K562 (cell line): ENCODE measurements at regions not wholly inside any gene's neighbourhood (a gene's known extent, or its start where the extent isn't known, plus 50 kb on each side); places are given as distances from the start of the nearest gene placed in this dataset.

ENCODE experiments used
- CBFA2T2 ChIP-seq: fragments of 450-650 bp; conservative IDR thresholded peaks from 2 replicates; pipeline ENCODE4 v1.6.1; 2017; ENCODE audit warnings: mild to moderate bottlenecking
- CEBPB ChIP-seq: fragments of 450-650 bp; IDR thresholded peaks from 2 replicates; pipeline ENCODE4 v1.6.1; 2016; ENCODE audit warnings: missing genetic modification characterization, missing compliant biosample characterization
- GABPA ChIP-seq: fragments of 200-800 bp; sonication (Bioruptor generic); conservative IDR thresholded peaks from 2 replicates; pipeline ENCODE4 v1.6.1; 2016; ENCODE audit warnings: low read depth, missing genetic modification characterization, missing compliant biosample characterization
- IRF9 ChIP-seq: fragments of 450-650 bp; IDR thresholded peaks from 2 replicates; pipeline ENCODE4 v1.6.1; 2016; ENCODE audit warnings: missing biosample characterization, missing genetic modification characterization
- MXI1 ChIP-seq: IDR thresholded peaks from 2 replicates; pipeline ENCODE4 v1.6.1; 2011; ENCODE audit warnings: low read depth, mild to moderate bottlenecking, improper control_type of control experiment, low read length
- NCOA1 ChIP-seq: fragments of 450-650 bp; IDR thresholded peaks from 2 replicates; pipeline ENCODE4 v1.6.1; 2016; ENCODE audit warnings: low read depth
- PREB ChIP-seq: sonication (generic); formaldehyde crosslinking; IDR thresholded peaks from 2 replicates; pipeline ENCODE4 v1.8.1; 2023; ENCODE audit warnings: mild to moderate bottlenecking, missing genetic modification reagents
- TEAD4 ChIP-seq, 2 experiments: sonication (generic) in 1 of 2; formaldehyde crosslinking in 1 of 2; IDR thresholded peaks; 2 replicates each; pipeline versions ENCODE4 v1.6.1 to v1.8.0; 2012 to 2022; ENCODE audit warnings: borderline replicate concordance in 1 of 2, inconsistent platforms in 1 of 2, low read length in 1 of 2, mild to moderate bottlenecking in 1 of 2, missing genetic modification reagents in 1 of 2
- U2AF2 ChIP-seq: fragments of 200-400 bp; formaldehyde crosslinking; optimal IDR thresholded peaks from 2 replicates; pipeline ENCODE3; 2017; ENCODE audit warnings: low read depth, mild to moderate bottlenecking, low read length
- TF ChIP-seq, protein P1 (sequence below), 3 experiments: IDR thresholded peaks in 2 of 3; conservative IDR thresholded peaks in 1 of 3; 2 replicates each; pipeline ENCODE4 v1.5.1; 2011 to 2012; ENCODE audit warnings: low read length in 3 of 3, mild to moderate bottlenecking in 3 of 3, control low read depth in 2 of 3, improper control_type of control experiment in 1 of 3, inconsistent platforms in 1 of 3, low read depth in 1 of 3, mixed read lengths in 1 of 3, moderate library complexity in 1 of 3; ENCODE audit not compliant: insufficient read depth in 2 of 3
- TF ChIP-seq, protein P2 (sequence below): fragments of 250-450 bp; sonication (Bioruptor Pico); IDR thresholded peaks from 2 replicates; pipeline ENCODE4 v1.4.0; 2020; ENCODE audit warnings: mild to moderate bottlenecking
- TF ChIP-seq, protein P3 (sequence below): sonication (generic); formaldehyde crosslinking; IDR thresholded peaks from 2 replicates; pipeline ENCODE4 v1.5.0; 2020; ENCODE audit warnings: missing genetic modification reagents
- TF ChIP-seq, protein P4 (sequence below): IDR thresholded peaks from 2 replicates; pipeline ENCODE4 v1.6.1; 2016; ENCODE audit warnings: missing genetic modification characterization, missing compliant biosample characterization

GRCh38 chr3:29186982-29187725, 93.7 kb upstream of the RBMS3 start:
- TF ChIP-seq, protein P1, sequence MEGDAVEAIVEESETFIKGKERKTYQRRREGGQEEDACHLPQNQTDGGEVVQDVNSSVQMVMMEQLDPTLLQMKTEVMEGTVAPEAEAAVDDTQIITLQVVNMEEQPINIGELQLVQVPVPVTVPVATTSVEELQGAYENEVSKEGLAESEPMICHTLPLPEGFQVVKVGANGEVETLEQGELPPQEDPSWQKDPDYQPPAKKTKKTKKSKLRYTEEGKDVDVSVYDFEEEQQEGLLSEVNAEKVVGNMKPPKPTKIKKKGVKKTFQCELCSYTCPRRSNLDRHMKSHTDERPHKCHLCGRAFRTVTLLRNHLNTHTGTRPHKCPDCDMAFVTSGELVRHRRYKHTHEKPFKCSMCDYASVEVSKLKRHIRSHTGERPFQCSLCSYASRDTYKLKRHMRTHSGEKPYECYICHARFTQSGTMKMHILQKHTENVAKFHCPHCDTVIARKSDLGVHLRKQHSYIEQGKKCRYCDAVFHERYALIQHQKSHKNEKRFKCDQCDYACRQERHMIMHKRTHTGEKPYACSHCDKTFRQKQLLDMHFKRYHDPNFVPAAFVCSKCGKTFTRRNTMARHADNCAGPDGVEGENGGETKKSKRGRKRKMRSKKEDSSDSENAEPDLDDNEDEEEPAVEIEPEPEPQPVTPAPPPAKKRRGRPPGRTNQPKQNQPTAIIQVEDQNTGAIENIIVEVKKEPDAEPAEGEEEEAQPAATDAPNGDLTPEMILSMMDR (IDR thresholded peaks at IDR 0.05 in 2 of 3, conservative IDR thresholded peaks at IDR 0.05 in 1 of 3; ENCODE audit: insufficient read depth in 2 of 3, low read depth in 1 of 3, low read length in 3 of 3) = no peak
- TF ChIP-seq GABPA = no peak
- TF ChIP-seq CEBPB (tag) = no peak
- no peak for TF ChIP-seq U2AF2
- no peak for TF ChIP-seq CBFA2T2
- TF ChIP-seq TEAD4 (IDR thresholded peaks at IDR 0.05; ENCODE audit: low read length) = no peak
- TF ChIP-seq TEAD4 (CRISPR knock-in tag; IDR thresholded peaks at IDR 0.05; ENCODE audit: borderline replicate concordance) = no peak
- no peak for TF ChIP-seq PREB
- TF ChIP-seq, protein P2, sequence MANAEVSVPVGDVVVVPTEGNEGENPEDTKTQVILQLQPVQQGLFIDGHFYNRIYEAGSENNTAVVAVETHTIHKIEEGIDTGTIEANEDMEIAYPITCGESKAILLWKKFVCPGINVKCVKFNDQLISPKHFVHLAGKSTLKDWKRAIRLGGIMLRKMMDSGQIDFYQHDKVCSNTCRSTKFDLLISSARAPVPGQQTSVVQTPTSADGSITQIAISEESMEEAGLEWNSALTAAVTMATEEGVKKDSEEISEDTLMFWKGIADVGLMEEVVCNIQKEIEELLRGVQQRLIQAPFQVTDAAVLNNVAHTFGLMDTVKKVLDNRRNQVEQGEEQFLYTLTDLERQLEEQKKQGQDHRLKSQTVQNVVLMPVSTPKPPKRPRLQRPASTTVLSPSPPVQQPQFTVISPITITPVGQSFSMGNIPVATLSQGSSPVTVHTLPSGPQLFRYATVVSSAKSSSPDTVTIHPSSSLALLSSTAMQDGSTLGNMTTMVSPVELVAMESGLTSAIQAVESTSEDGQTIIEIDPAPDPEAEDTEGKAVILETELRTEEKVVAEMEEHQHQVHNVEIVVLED = no peak
- TF ChIP-seq, protein P3, sequence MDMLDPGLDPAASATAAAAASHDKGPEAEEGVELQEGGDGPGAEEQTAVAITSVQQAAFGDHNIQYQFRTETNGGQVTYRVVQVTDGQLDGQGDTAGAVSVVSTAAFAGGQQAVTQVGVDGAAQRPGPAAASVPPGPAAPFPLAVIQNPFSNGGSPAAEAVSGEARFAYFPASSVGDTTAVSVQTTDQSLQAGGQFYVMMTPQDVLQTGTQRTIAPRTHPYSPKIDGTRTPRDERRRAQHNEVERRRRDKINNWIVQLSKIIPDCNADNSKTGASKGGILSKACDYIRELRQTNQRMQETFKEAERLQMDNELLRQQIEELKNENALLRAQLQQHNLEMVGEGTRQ (CRISPR knock-in tag) = no peak
- no peak for TF ChIP-seq MXI1
- TF ChIP-seq NCOA1 = no peak
- TF ChIP-seq, protein P4, sequence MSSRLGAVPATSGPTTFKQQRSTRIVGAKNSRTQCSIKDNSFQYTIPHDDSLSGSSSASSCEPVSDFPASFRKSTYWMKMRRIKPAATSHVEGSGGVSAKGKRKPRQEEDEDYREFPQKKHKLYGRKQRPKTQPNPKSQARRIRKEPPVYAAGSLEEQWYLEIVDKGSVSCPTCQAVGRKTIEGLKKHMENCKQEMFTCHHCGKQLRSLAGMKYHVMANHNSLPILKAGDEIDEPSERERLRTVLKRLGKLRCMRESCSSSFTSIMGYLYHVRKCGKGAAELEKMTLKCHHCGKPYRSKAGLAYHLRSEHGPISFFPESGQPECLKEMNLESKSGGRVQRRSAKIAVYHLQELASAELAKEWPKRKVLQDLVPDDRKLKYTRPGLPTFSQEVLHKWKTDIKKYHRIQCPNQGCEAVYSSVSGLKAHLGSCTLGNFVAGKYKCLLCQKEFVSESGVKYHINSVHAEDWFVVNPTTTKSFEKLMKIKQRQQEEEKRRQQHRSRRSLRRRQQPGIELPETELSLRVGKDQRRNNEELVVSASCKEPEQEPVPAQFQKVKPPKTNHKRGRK (tag) = no peak
- no peak for TF ChIP-seq IRF9 (tag)
